ENCODE measurements at regions not wholly inside any gene's neighbourhood (a gene's known extent, or its start where the extent isn't known, plus 50 kb on each side); places are given as distances from the start of the nearest gene placed in this dataset.

- TF ChIP-seq CTCF (conservative IDR thresholded peaks at IDR 0.05) (no peak), EZH2 (IDR thresholded peaks at IDR 0.05; ENCODE audit: low read depth) (no peak)
Observed at GRCh38 chr11:70630816-70631623, 232.7 kb downstream of the CTTN start.
